ENCODE measurements at regions not wholly inside any gene's neighbourhood (a gene's known extent, or its start where the extent isn't known, plus 50 kb on each side); places are given as distances from the start of the nearest gene placed in this dataset.
A peak's percentile ranks its signal among the peaks of the same experiment; 100 is the strongest.

- DNase-seq: no peak
These were observed 121.2 kb upstream of the TNR start for GRCh38 chr1:175864625-175865024.

- DNase-seq: no peak
These were observed 120.8 kb upstream of the TNR start for GRCh38 chr1:175864183-175864582.

- no peak for DNase-seq
These were observed 120.1 kb upstream of the TNR start for GRCh38 chr1:175863299-175864050.

- no peak for DNase-seq
These were observed 119.0 kb upstream of the TNR start for GRCh38 chr1:175862408-175862807.

GRCh38 chr1:175861626-175862367, 118.4 kb upstream of the TNR start:
- no peak for DNase-seq

- DNase-seq: no peak
These were observed 114.4 kb upstream of the TNR start for GRCh38 chr1:175857756-175858155.

GRCh38 chr1:175853681-175854080, 110.3 kb upstream of the TNR start:
- DNase-seq: no peak

GRCh38 chr1:175851749-175852148, 108.4 kb upstream of the TNR start:
- DNase-seq: no peak

GRCh38 chr1:175848329-175848728, 104.9 kb upstream of the TNR start:
- no peak for DNase-seq

GRCh38 chr1:175845985-175846384, 102.6 kb upstream of the TNR start:
- no peak for DNase-seq

GRCh38 chr1:175845338-175845737, 101.9 kb upstream of the TNR start:
- no peak for DNase-seq

- DNase-seq: no peak
These were observed 101.5 kb upstream of the TNR start for GRCh38 chr1:175844877-175845276.

GRCh38 chr1:175842550-175842949, 99.2 kb upstream of the TNR start:
- no peak for DNase-seq

- no peak for DNase-seq
These were observed 98.4 kb upstream of the TNR start for GRCh38 chr1:175841738-175842187.

- no peak for DNase-seq
These were observed 97.4 kb upstream of the TNR start for GRCh38 chr1:175840787-175841186.

- DNase-seq: peak; percentile 27
These were observed 96.6 kb upstream of the TNR start for GRCh38 chr1:175839779-175840669.

- DNase-seq: no peak
These were observed 91.2 kb upstream of the TNR start for GRCh38 chr1:175834597-175834996.

- no peak for DNase-seq
These were observed 90.6 kb upstream of the TNR start for GRCh38 chr1:175833951-175834350.

GRCh38 chr1:175833502-175833901, 90.1 kb upstream of the TNR start:
- no peak for DNase-seq

- no peak for DNase-seq
These were observed 87.1 kb upstream of the TNR start for GRCh38 chr1:175830500-175830899.

GRCh38 chr1:175829845-175830244, 86.5 kb upstream of the TNR start:
- no peak for DNase-seq

- no peak for DNase-seq
These were observed 83.3 kb upstream of the TNR start for GRCh38 chr1:175826705-175827104.

GRCh38 chr1:175824079-175824478, 80.7 kb upstream of the TNR start:
- DNase-seq: peak; percentile 36

Measured in activated CD4-positive, alpha-beta T cell treated with anti-CD3 and anti-CD28 coated beads, Interleukin-10, Interleukin-2, amounts not matched to agents 100 ng/mL and 50 ng/mL, durations not matched to agents 16 hours and 8 hours (primary cell).